ENCODE measurements at regions not wholly inside any gene's neighbourhood (a gene's known extent, or its start where the extent isn't known, plus 50 kb on each side); places are given as distances from the start of the nearest gene placed in this dataset.

DNA sequence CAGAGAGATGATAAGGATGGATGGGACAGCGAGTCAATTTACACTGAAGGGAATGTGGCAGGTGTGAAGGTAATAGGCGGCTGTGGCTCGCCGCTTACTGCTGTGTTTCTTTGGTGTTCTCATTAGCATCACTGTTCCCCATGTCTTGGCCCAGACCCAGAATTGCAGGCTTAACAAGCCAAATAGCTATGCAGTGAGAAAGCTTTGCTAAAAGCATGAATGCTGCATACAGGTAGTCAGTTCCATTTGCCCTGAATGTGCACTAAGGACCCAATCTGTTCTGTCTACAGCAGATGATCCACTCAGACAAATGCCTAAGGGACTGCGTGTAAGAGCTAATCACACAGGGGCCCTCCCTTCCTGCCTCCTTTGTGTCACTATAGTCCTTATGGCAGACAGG lies 262.6 kb downstream of the DCDC2C start:
- H3K9ac ChIP-seq: no peak overlapping the region
- no peak for TF ChIP-seq EZH2phosphoT487 (IDR thresholded peaks at IDR 0.05)
- no peak for TF ChIP-seq EZH2 (IDR thresholded peaks at IDR 0.05)
- no peak for TF ChIP-seq CTCF (IDR thresholded peaks at IDR 0.05)
- peaks cover 5% of the 10 kb centered on the region for H3K4me1 Mint-ChIP-seq
- H3K4me3 ChIP-seq: no peak overlapping the region
- no peaks in the 10 kb centered on the region for H3K36me3 ChIP-seq
- no peak for DNase-seq (ENCODE audit: low spot score)
- no peak overlapping the region for H3K4me2 ChIP-seq
- no peak overlapping the region for H3K27ac ChIP-seq
- H3K9me3 Mint-ChIP-seq: peaks cover 10% of the 10 kb centered on the region
- no peaks in the 10 kb centered on the region for H4K20me1 ChIP-seq (ENCODE audit: low read depth)
- no peaks in the 10 kb centered on the region for H3K27me3 ChIP-seq
- no peaks in the 10 kb centered on the region for H3K4me1 ChIP-seq
- peaks cover 9% of the 10 kb centered on the region for H3K27me3 Mint-ChIP-seq (ENCODE audit: insufficient read depth, low read depth)
- H3K9me3 ChIP-seq (ENCODE audit: low read depth): no peaks in the 10 kb centered on the region
- no peak overlapping the region for H3K4me3 Mint-ChIP-seq
- H3K36me3 Mint-ChIP-seq: no peaks in the 10 kb centered on the region
- peaks cover 2% of the 10 kb centered on the region for H3F3A ChIP-seq (ENCODE audit: low read depth)
- H2AFZ ChIP-seq (replicated peaks): no peak overlapping the region
- H3K79me2 ChIP-seq (ENCODE audit: low read depth): no peaks in the 10 kb centered on the region
- H3K27ac Mint-ChIP-seq: no peak overlapping the region

GRCh38 chr2:3966470-3966869 lies 263.1 kb downstream of the DCDC2C start:
- no peak overlapping the region for H3K4me3 Mint-ChIP-seq
- Histone ChIP-seq H3K9ac (no peak overlapping the region), H3K27ac (no peak overlapping the region), H2AFZ (replicated peaks) (no peak overlapping the region), H3K9me3 (ENCODE audit: low read depth) (no peaks in the 10 kb centered on the region), H3K79me2 (ENCODE audit: low read depth) (no peaks in the 10 kb centered on the region), H3F3A (ENCODE audit: low read depth) (peaks cover 7% of the 10 kb centered on the region), H3K4me2 (no peak overlapping the region), H3K4me1 (no peaks in the 10 kb centered on the region), H3K36me3 (no peaks in the 10 kb centered on the region), H4K20me1 (ENCODE audit: low read depth) (no peaks in the 10 kb centered on the region), H3K27me3 (no peaks in the 10 kb centered on the region), H3K4me3 (no peak overlapping the region)
- peaks cover 5% of the 10 kb centered on the region for H3K4me1 Mint-ChIP-seq
- no peaks in the 10 kb centered on the region for H3K36me3 Mint-ChIP-seq
- no peak for TF ChIP-seq CTCF (IDR thresholded peaks at IDR 0.05)
- TF ChIP-seq EZH2phosphoT487 (IDR thresholded peaks at IDR 0.05): no peak
- no peak for TF ChIP-seq EZH2 (IDR thresholded peaks at IDR 0.05)
- H3K9me3 Mint-ChIP-seq: peaks cover 6% of the 10 kb centered on the region
- no peak overlapping the region for H3K27ac Mint-ChIP-seq
- peaks cover 7% of the 10 kb centered on the region for H3K27me3 Mint-ChIP-seq (ENCODE audit: insufficient read depth, low read depth)
- DNase-seq (ENCODE audit: low spot score): no peak

- H3K27me3 Mint-ChIP-seq (ENCODE audit: insufficient read depth, low read depth): peaks cover 6% of the 10 kb centered on the region
- Histone ChIP-seq H3K79me2 (ENCODE audit: low read depth) (no peaks in the 10 kb centered on the region), H3K27me3 (no peaks in the 10 kb centered on the region), H3K4me3 (no peak overlapping the region), H3K36me3 (no peaks in the 10 kb centered on the region), H2AFZ (replicated peaks) (no peak overlapping the region), H3K27ac (no peak overlapping the region), H3K4me2 (no peak overlapping the region), H4K20me1 (ENCODE audit: low read depth) (no peaks in the 10 kb centered on the region), H3K9me3 (ENCODE audit: low read depth) (no peaks in the 10 kb centered on the region), H3K4me1 (no peaks in the 10 kb centered on the region), H3K9ac (no peak overlapping the region), H3F3A (ENCODE audit: low read depth) (peaks cover 12% of the 10 kb centered on the region)
- no peak for DNase-seq (ENCODE audit: low spot score)
- no peak overlapping the region for H3K4me3 Mint-ChIP-seq
- H3K4me1 Mint-ChIP-seq: peaks cover 5% of the 10 kb centered on the region
- H3K9me3 Mint-ChIP-seq: peaks cover 2% of the 10 kb centered on the region
- H3K27ac Mint-ChIP-seq: no peak overlapping the region
- H3K36me3 Mint-ChIP-seq: no peaks in the 10 kb centered on the region
- TF ChIP-seq EZH2 (IDR thresholded peaks at IDR 0.05): no peak
- no peak for TF ChIP-seq EZH2phosphoT487 (IDR thresholded peaks at IDR 0.05)
- TF ChIP-seq CTCF (IDR thresholded peaks at IDR 0.05): no peak
Observed at GRCh38 chr2:3968736-3969135, 265.4 kb downstream of the DCDC2C start.

Data from neural progenitor cell (in vitro differentiated cells).